GM12865 (cell line): ENCODE measurements at regions not wholly inside any gene's neighbourhood (a gene's known extent, or its start where the extent isn't known, plus 50 kb on each side); places are given as distances from the start of the nearest gene placed in this dataset.

ENCODE experiments used
- DNase-seq: peaks from one replicate; pipeline ENCODE4 v3.0.0; 2010; ENCODE audit warnings: low read depth
- H3K4me3 ChIP-seq: 2 replicates; pipeline ENCODE4 v1.5.1; 2011; ENCODE audit warnings: mild to moderate bottlenecking, low read depth, low read length, control low read depth
- TF ChIP-seq, protein P1 (sequence below): IDR thresholded peaks from 2 replicates; pipeline ENCODE4 v1.5.1; 2011; ENCODE audit warnings: low read length, control low read depth, low read depth, inconsistent platforms; ENCODE audit not compliant: insufficient read depth; ENCODE audit errors: missing control alignments

DNA sequence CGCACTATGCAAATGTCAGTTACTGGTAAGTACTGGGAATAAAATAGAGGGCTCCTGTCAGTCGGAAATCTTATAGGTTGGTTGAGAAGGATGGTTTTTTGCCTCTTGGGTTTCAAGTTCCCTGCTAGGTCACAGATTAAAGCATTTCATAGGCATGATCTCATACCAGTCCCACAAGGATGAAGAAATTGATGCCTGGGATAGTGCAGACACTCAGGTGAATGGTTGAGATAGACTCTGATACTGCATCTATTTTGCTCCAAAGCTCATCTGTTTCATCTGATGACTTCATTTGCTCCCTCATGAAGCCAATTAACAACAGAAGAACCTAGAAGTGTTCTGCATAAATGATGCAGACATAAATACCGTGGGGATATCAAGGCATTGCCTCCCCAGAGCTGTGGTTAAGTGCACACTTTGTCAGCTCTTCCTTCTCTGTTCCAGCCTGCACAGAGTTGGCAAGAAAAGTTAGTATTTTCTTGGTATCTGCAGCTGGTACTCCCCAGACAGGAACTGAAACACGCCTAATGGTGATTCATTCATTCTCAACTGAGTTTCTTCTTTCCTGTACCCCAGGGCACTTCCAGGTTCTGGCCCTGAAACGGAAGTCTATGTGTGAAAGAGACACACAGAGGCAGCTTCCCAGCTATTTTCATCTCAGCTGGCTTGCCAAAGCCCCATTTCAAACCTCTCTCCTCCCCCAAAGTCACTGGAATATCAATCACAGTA, 418.3 kb upstream of the SALL1 start:
- TF ChIP-seq, protein P1, sequence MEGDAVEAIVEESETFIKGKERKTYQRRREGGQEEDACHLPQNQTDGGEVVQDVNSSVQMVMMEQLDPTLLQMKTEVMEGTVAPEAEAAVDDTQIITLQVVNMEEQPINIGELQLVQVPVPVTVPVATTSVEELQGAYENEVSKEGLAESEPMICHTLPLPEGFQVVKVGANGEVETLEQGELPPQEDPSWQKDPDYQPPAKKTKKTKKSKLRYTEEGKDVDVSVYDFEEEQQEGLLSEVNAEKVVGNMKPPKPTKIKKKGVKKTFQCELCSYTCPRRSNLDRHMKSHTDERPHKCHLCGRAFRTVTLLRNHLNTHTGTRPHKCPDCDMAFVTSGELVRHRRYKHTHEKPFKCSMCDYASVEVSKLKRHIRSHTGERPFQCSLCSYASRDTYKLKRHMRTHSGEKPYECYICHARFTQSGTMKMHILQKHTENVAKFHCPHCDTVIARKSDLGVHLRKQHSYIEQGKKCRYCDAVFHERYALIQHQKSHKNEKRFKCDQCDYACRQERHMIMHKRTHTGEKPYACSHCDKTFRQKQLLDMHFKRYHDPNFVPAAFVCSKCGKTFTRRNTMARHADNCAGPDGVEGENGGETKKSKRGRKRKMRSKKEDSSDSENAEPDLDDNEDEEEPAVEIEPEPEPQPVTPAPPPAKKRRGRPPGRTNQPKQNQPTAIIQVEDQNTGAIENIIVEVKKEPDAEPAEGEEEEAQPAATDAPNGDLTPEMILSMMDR, result no peak
- no peak overlapping the region for H3K4me3 ChIP-seq
- peak; percentile 7 for DNase-seq

DNA sequence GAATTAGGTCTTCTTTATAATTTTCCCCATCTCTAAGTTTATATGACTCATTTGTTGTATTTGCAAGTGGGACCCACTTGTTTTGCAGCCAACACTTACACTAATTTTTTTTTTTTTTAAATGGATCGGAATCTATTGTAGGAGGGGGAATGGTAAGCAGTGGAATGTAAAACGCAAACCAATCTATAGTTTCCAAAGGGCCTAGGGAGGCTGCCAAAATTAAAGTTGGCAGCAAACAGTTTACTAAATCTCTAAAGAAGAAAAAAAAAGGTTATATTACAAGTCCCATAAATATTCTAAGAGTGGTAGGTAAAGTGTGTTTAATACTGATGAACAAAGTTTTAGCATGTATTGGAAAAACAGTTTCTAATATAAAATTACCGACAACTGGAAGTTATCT, 416.8 kb upstream of the SALL1 start:
- DNase-seq, result no peak
- TF ChIP-seq, protein P1, result no peak
- no peak overlapping the region for H3K4me3 ChIP-seq

DNA sequence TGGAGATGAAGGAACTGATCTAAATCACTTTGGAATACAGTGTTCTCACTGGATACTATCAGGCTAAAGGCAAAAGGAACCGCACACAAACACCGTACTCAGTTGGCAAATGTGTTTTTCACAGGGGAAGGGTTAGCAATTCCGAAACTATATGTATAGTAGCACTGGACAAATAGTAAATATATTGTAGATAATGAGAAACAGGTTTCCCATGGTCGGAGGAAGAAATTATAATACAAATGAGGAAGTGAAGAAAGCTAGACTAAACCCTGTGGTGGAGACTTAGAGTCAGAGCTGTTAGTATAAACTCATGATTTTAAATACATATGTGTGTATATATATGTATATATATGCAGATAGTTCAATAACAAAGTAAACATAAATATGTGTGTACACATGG, 414.1 kb upstream of the SALL1 start:
- no peak for DNase-seq
- TF ChIP-seq, protein P1, result no peak
- H3K4me3 ChIP-seq, result no peak overlapping the region

DNA sequence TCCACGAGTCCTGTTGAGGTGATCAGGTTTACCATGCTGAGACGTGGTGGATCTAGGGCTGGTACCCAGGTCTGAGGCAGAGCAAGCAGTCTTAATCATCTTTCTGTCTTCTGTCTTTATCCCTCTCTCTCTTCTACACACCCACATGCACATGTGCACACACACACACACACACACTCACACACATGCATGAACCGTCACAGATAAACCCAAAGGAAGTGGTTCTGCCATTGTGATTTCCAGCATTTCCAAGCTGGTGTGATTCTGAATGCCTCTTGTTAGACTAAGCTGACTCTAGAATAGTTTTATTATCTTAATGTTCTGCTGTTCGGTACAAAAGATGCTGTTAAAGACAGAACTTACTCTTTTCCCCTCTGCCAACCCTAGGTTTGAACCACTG, 411.8 kb upstream of the SALL1 start:
- H3K4me3 ChIP-seq, result no peak overlapping the region
- TF ChIP-seq, protein P1, result no peak
- DNase-seq, result no peak

DNA sequence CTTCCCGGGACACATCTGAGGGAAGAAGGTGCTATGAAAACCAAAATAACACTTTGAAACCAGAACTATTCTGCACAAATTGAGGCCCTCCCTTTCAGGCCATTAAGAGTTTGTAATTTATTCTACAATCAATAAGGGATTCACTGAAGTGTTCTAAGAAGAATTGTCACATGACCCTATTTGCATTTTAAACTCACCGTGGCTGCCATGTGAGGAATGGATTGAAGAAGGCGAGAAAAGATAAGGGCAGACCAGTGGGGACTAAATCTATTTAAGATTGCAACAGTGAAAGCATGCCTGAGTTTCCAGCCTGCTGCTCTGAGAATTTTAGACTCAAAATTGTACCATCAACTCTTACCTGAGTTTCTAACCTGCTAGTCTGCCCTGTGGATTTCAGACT, 408.8 kb upstream of the SALL1 start:
- TF ChIP-seq, protein P1, result no peak
- no peak for DNase-seq
- no peak overlapping the region for H3K4me3 ChIP-seq

DNA sequence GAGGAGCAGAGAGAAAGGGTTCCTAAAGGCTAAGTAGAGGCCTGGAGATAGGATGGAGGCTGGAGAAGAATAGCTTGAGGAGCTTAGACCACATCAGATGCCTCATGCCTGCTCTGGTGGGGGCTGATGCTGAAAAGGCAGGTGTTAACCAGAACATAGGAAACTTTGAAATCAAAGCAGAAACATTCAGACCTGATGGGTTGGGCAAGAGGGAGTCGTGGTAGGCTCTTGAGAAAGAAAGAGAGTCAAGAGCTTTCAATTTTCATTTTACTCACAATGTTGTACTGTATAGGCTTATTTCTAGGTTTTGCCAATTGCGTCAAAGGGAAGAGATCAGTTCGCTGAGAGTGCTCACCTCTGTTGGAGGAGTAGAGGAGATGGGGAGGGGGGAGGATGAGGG, 406.6 kb upstream of the SALL1 start:
- TF ChIP-seq, protein P1, result no peak

More for the DNA sequence above, 406.6 kb upstream of the SALL1 start:
- DNase-seq, result no peak
- H3K4me3 ChIP-seq, result no peak overlapping the region
